ENCODE measurements at regions not wholly inside any gene's neighbourhood (a gene's known extent, or its start where the extent isn't known, plus 50 kb on each side); places are given as distances from the start of the nearest gene placed in this dataset.

GRCh38 chr11:95575517-95575916, 214.1 kb downstream of the FAM76B start:
- no peak for TF ChIP-seq CTCF (IDR thresholded peaks at IDR 0.05)
- TF ChIP-seq, protein P1, sequence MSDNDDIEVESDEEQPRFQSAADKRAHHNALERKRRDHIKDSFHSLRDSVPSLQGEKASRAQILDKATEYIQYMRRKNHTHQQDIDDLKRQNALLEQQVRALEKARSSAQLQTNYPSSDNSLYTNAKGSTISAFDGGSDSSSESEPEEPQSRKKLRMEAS (CRISPR knock-in tag; IDR thresholded peaks at IDR 0.05) = no peak
- TF ChIP-seq FOXJ3 (CRISPR knock-in tag; IDR thresholded peaks at IDR 0.05; ENCODE audit: borderline replicate concordance) = no peak
- TF ChIP-seq, protein P2, sequence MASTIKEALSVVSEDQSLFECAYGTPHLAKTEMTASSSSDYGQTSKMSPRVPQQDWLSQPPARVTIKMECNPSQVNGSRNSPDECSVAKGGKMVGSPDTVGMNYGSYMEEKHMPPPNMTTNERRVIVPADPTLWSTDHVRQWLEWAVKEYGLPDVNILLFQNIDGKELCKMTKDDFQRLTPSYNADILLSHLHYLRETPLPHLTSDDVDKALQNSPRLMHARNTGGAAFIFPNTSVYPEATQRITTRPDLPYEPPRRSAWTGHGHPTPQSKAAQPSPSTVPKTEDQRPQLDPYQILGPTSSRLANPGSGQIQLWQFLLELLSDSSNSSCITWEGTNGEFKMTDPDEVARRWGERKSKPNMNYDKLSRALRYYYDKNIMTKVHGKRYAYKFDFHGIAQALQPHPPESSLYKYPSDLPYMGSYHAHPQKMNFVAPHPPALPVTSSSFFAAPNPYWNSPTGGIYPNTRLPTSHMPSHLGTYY (CRISPR knock-in tag; IDR thresholded peaks at IDR 0.05) = no peak
- TF ChIP-seq SMAD4 (CRISPR knock-in tag; IDR thresholded peaks at IDR 0.05) = no peak

All from WTC11 (cell line).